GM19468 (cell line): ENCODE measurements at regions not wholly inside any gene's neighbourhood (a gene's known extent, or its start where the extent isn't known, plus 50 kb on each side); places are given as distances from the start of the nearest gene placed in this dataset.

Source experiments
- ATAC-seq: cut with Tn5 transposase; IDR thresholded peaks from one replicate; pipeline ENCODE4 v1.9.1; 2021; ENCODE audit warnings: mild to moderate bottlenecking, moderate library complexity, moderate number of reproducible peaks; ENCODE audit not compliant: unreplicated experiment; ENCODE audit errors: extremely low read depth

GRCh38 chr3:159817126-159817525 is 171.5 kb upstream of the IL12A start:
- no peak for ATAC-seq

GRCh38 chr3:159817571-159817970 is 171.1 kb upstream of the IL12A start:
- ATAC-seq: no peak

- ATAC-seq: no peak
These were observed 170.2 kb upstream of the IL12A start for GRCh38 chr3:159818399-159818798.

GRCh38 chr3:159818997-159819500 is 169.6 kb upstream of the IL12A start:
- no peak for ATAC-seq

GRCh38 chr3:159819676-159820075 is 169.0 kb upstream of the IL12A start:
- no peak for ATAC-seq

- ATAC-seq: no peak
These were observed 167.5 kb upstream of the IL12A start for GRCh38 chr3:159821110-159821509.

GRCh38 chr3:159821736-159822135 is 166.9 kb upstream of the IL12A start:
- no peak for ATAC-seq

- no peak for ATAC-seq
These were observed 164.9 kb upstream of the IL12A start for GRCh38 chr3:159823780-159824179.

- no peak for ATAC-seq
These were observed 164.3 kb upstream of the IL12A start for GRCh38 chr3:159824333-159824732.

- ATAC-seq: no peak
These were observed 163.3 kb upstream of the IL12A start for GRCh38 chr3:159825216-159825854.

GRCh38 chr3:159828542-159828943 is 160.1 kb upstream of the IL12A start:
- peak; percentile 27 for ATAC-seq

GRCh38 chr3:159829056-159829455 is 159.6 kb upstream of the IL12A start:
- ATAC-seq: no peak

- no peak for ATAC-seq
These were observed 159.0 kb upstream of the IL12A start for GRCh38 chr3:159829539-159830227.

GRCh38 chr3:159830523-159831154 is 158.0 kb upstream of the IL12A start:
- no peak for ATAC-seq

- no peak for ATAC-seq
These were observed 157.2 kb upstream of the IL12A start for GRCh38 chr3:159831466-159831865.

GRCh38 chr3:159832024-159832423 is 156.6 kb upstream of the IL12A start:
- ATAC-seq: peak; percentile 80

- ATAC-seq: no peak
These were observed 153.5 kb upstream of the IL12A start for GRCh38 chr3:159835126-159835525.

- ATAC-seq: no peak
These were observed 150.9 kb upstream of the IL12A start for GRCh38 chr3:159837725-159838124.

GRCh38 chr3:159838938-159839337 is 149.7 kb upstream of the IL12A start:
- no peak for ATAC-seq

GRCh38 chr3:159839561-159840379 is 148.9 kb upstream of the IL12A start, which contains the start of gene SCHIP1:
Gene SCHIP1, plus strand, starts transcription at chr3:159839861.
- peak; percentile 19 for ATAC-seq
